Activated CD8-positive, alpha-beta memory T cell treated with anti-CD3 and anti-CD28 coated beads, Interleukin-2, amount 50 U/mL, for 1 hour (primary cell): ENCODE measurements at regions not wholly inside any gene's neighbourhood (a gene's known extent, or its start where the extent isn't known, plus 50 kb on each side); places are given as distances from the start of the nearest gene placed in this dataset.

ENCODE experiments used
- DNase-seq: peaks from one replicate; pipeline ENCODE4 v3.0.0-alpha.2; 2020; ENCODE audit errors: extremely low read depth

DNA sequence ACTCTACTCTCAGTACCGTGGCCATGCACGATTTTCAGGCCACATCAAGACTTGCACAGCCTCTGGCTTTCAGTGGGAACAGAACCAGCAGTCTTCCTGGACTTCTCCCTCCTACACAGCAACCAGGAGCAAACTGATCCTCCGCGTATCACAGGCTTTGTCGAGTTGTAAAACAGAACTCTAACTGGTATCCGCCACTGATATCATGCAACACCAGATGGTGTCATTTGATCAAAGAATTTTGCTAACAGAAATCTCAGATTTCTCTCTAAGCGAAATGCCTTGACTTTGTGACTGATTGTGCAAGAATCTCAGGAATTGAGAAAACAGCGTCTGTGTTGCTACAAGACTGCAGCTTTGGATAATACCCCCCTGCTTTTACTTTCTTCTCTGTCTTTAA lies 85.7 kb downstream of the COPS8 start:
- DNase-seq = no peak

DNA sequence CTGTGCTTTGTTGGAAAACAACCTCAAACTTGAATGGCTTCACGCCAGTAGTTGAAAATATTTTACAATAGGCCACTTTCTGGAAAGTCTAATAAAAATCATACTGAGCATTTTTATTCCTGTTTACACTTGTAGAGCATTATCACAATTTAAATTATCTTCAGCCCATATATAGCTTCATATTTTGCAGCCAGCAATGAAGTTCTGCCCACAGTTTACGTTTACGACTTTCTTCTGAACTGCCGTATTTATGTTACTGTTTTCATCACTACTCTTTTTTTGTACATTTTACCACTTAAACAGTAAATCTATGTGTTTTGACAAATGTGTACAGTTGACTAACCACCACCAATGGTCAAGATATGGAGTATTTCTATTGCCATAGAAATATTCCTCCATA lies 86.2 kb downstream of the COPS8 start:
- DNase-seq = no peak

- no peak for DNase-seq
These were observed 91.4 kb downstream of the COPS8 start for GRCh38 chr2:237177052-237177451.

GRCh38 chr2:237177986-237178385 lies 92.3 kb downstream of the COPS8 start:
- DNase-seq = no peak

GRCh38 chr2:237178396-237178795 lies 92.7 kb downstream of the COPS8 start:
- no peak for DNase-seq

DNA sequence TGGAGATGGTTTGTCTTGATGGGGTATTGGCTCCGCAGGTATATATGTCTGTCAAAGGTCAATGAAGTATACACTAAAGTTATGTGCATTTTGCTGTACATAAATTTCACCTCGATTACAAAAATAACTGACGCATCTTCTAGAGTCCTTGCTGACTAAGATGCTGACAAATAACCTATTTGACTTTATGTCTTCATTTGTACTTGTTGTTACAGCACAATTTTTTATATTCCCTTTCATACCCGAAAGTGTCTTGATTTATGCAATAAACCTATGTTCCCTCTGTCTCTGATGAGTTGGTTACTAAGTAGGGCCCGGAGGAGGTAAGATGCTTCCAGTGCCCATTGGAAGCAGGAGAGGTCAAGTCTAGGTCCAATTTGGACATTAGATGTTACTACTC lies 93.5 kb downstream of the COPS8 start:
- DNase-seq = no peak

- no peak for DNase-seq
These were observed 94.5 kb downstream of the COPS8 start for GRCh38 chr2:237180187-237180586.

- DNase-seq = no peak
These were observed 95.3 kb downstream of the COPS8 start for GRCh38 chr2:237180987-237181386.

- no peak for DNase-seq
These were observed 96.2 kb downstream of the COPS8 start for GRCh38 chr2:237181844-237182243.

DNA sequence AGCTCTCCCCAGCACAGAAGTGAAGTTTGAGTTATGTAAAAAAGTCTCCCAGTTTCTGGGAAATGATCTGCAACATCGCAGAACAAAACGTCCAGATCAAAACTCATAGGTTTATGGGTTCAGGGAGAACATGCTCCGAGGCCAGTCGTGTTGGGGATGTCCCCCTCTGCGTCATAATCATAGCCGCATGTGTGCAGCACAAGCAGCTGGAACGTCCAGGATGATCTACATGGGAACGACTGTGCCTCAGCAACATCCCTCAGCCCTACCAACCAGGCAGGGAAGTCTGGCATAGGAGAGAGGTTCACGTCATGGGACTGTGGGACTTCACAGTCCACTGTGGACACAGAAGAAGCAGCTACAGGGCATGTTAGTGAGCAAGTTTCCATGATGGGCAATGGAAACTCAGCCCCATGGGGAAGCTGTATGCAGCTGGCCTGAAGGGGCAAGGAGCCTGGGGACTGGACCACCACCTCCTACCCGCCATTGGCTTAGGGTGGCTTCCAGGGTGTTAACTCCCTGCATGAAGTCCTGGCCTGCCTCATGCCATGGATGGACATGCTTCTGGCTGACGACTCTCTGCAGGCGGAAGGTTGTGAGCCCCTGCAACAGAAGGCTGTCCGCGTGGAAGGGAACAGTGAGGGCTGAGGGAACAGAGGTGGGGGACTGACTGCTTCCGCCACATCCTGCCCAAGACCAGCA lies 96.9 kb downstream of the COPS8 start:
- no peak for DNase-seq

DNA sequence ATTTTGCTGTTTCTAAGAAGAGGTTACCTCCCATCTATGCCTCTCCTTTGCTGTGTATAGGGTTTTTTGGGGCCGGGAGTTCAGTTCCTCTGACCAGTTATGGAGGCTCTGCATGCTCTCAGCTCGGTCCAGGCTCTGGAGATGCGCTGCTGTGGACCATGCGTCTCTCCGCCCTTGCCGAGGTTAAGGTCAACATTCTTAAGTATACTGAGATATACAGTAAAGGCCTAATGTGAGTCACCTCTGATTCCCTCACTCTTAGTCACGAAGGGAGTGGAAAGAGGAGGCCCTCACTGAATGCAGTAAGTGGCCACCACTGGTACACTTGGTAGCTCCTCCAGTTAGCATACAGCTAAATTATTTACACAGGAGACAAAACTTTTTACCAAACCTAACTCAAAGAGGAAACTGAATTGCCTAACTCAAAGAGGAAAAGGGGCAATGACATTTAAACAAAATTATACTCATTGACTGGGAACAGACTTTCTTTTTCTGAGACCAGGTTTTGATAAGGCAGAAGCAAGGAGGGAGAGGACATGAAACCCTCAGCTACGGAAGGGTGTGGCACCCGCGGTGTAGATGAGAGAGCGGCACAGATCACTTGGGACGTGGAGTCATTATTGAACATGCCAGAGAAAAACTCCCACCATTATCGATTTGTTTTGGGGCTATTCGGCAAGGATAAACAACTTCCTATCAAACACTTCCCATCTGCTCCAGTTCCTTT lies 98.7 kb downstream of the COPS8 start:
- DNase-seq = no peak

DNA sequence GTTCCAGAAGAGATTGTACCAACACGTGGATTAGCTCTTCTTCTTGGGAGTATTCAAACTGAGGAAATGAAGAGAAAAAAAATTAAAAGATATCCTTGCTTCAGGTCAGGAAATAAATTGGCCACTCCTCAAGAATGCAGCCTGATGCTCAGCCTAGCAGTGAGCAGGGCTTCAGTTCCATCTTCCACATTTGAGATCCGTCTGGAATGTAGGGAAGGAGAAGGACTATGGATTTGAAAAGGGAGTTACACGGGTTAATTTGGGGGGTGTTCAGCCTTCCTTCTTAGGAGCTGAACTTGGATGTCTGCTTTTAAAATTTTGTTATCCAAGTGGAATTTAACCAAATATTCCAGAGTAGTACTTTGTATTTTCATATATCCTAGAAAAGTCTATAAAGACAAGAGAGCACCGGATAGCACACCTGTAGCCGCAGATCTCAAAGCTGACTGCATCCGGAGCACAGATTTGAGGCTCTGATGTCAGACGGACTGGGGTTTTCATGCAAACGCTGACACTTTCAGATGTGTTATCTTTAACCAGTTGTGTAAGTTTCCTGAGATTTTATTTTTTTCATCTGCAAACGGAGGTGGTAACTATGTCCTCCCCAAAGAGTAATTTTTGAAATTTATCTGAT lies 99.3 kb downstream of the COPS8 start:
- no peak for DNase-seq

DNA sequence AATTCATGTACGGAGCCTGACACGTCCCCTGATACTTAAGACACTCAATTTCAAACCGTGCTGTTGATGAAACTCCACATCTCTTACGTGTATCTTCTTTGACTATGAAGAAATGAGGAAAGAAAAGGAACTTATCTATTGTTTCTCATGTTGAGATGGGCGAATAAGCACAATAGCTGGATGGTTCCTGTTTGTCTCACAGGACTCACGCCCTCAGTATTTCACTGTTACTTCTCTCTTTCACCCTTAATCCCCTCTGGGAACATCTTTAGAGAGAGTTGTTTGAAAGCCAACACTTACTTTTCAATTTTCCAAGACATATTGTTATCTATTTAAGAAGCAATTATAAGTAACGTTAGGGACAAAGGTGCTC lies 99.8 kb downstream of the COPS8 start:
- no peak for DNase-seq

DNA sequence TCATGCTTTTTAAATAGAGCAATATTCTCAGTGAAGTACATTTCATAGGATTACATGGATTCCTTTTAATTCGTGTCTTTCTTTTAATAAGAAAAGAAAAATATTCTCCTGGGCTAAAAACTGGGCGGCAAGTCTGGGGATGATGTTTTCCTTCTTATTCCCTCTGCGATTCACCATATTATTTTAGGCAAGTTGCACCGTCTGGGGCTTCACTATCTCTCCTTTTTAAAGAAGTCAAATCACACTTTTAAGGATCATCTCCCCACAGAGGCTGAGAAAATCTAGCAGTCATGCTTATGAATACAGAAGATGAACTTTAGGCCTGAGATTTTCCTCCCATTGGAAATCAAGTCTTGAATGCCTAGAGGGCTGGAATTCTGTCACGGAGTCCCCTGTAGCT lies 104.1 kb downstream of the COPS8 start:
- no peak for DNase-seq

DNA sequence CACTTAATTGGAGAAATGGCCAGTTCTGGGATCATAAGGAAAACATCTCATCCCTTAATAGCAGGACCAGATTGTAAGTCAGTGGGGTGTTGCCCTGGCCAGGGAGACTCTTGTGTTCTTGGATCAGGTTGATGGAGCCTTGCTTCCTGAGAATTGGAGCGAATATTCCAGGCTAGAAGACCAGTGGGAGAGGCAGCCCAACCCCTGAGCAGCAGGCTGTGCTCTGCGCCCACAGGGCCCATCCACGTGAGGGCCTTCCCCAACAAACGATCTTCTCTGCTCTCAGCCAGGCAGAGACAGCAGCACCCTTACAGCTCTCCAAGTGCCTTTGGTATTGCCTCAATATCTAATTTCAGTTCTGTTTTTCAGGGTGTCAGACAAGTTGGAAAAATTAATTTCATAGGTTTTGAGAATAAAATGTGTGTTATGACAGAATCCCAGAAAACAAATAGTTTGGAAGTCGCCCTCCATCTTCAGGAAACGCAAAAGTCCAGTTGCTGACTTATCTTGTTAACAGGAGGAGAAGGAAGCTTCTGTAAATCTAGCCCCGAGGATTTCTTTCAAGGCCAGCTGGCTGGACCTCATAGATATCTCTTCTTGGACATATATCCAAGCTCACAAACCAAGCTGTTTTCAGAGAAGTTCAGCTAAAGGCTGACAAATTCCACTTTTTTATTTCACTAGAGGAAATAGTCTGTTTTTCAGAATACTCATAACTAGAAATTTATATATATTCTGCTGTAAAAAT lies 105.5 kb downstream of the COPS8 start:
- no peak for DNase-seq

DNA sequence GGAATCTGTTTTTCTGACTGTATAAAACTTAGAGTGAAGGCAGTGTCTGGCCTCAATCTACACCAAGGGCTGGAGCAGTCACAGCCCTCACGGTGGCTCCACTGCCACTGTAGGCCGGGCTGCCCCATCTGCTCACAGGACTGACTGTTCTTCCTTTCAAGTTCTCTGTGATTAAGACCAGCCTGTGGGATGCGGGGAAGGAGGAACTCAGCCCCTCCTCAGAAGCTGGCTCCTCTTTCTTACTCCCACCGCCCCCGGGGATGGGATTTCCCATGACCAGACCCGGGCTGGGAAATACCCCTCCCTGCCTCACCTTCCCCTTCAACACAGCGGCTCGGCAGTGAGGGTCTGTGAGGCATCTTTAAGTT lies 106.0 kb downstream of the COPS8 start:
- DNase-seq = no peak

GRCh38 chr2:237192881-237193280 lies 107.2 kb downstream of the COPS8 start:
- DNase-seq = no peak

- DNase-seq = no peak
These were observed 107.7 kb downstream of the COPS8 start for GRCh38 chr2:237193436-237193835.

DNA sequence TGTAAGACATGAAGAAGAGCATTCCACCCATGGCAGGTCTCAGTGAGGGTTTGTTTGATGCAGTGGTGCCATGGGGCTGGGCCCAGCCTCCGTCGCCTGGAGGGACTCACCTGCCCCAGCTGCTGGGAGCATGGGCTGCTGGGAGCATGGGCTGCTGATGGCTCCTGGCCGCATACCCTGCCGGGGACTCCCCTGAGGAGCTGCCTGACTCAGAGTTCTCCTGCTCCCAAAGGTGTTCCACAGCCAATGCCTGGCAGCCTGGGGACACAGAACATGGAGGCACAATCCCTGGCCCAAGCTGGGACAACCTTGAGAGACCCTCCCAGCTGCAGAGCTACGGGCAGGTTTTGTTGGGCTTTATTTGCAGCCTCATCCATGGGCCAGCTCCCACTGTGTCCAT lies 108.4 kb downstream of the COPS8 start:
- no peak for DNase-seq

- no peak for DNase-seq
These were observed 109.2 kb downstream of the COPS8 start for GRCh38 chr2:237194906-237195305.

DNA sequence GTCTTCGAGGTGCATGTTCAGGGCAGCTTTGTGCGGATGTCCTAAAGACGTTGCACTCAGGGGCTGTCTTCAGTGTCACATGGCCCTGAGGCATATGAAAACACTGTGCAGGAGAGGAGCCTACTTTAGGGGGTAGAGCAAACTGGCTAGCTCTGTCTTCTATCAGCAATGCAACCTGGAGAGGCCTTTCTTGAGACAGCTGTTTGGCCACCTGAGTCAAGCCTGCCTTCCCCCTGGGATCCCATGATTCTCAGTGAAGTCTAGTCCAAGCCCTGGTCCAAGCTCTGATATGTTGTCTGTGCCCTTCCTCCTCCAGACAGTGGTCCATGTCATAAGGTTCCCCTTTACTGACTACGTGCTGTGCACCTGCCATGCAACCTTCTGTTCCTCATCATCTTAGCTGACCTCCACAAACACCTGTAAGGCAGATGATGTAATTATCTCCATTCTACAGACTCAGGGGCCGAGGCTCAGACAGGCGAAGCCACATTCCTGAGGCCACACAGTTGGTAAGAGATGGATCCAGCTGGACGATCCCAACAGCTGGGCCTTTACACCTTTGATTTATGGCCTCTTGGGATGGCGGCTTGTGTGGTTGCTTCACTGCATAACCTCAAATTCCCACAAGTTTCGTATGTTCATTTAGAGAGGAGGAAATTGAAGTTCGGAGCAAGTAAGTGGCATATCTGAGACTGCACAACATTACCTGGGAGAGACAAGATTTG lies 109.9 kb downstream of the COPS8 start:
- no peak for DNase-seq

DNA sequence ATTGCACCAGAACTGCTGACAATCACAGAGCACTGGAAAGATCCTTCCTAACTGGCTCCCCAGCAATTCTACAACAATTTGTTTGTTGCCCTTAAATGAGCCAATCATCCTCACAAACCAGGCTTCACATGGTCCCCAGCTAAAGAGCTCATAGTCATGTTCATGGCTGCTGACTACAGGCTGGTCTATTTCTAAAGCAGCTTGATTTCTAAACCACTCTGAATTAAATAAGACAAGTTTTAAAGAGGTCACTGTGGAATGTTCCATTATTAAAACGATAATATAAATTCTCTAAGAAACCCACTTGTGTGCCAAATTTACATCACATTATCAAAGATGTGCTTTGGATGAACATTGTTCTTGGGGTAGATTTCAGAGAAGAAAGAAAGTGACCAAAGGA lies 110.7 kb downstream of the COPS8 start:
- DNase-seq = no peak
